SIG-M5 treated with dmso at 0.1 percent for 504 hours (cell line): ENCODE measurements at regions not wholly inside any gene's neighbourhood (a gene's known extent, or its start where the extent isn't known, plus 50 kb on each side); places are given as distances from the start of the nearest gene placed in this dataset.

Experiments
- DNase-seq: peaks from one replicate; lab custom pipeline; 2025; ENCODE audit not compliant: unreplicated experiment; lab: John Stamatoyannopoulos, UW

DNA sequence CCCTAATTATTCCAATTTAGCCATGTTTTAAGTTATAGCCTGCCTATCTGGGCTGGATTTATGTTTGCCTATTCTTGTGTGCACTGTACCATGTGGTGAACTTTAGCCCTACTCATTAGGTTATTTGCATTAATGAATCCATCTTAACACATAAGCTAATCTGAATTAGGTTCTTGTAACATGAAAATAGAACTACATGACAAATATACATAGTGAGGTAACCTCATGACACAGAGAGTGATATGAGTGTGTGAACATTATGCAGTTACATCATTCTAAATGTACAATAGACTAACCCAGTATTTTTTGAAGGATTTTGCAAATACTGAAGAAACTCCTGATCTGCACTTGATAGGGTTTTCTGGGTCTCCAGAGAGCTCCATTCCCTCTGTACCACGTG is 733.7 kb upstream of the CITED2 start:
- DNase-seq: no peak

DNA sequence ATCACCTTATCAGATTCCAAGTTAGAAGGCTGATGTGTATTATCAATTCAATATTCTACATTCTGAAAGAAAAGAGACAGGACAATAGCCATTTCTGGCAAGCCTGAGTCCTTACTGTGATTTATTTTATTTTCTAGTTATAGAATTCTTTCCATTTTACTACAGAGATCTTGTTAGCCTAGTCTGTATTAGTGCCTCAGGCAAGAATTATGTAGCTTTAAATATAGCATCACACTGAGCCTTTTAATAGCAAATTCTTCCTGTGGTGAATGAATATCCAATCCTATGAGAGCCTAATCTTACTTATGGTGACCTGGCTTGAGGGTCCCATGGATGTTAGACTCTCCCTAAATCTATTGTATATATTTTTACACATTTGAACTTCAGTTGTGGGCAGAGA is 732.8 kb upstream of the CITED2 start:
- DNase-seq: no peak

DNA sequence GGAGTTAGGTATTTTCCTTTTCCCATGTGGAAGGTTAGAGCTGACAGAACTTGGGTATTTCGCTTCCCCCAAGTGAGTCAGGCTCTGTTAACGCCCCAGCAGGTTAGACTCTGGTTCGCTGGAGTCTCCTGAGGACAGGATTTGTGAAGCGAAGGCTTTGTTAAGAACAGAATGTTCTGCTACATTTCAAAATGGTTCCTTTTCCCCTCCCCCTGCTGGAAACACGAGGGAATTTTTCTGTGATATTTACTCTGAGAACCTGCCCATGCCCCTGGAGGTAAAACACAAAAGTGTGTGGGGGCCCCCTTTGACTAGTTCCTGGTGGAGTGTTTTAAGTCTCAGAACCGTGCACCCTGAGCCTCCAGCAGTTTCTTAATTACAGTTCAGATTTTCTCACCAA is 731.4 kb upstream of the CITED2 start:
- no peak for DNase-seq

DNA sequence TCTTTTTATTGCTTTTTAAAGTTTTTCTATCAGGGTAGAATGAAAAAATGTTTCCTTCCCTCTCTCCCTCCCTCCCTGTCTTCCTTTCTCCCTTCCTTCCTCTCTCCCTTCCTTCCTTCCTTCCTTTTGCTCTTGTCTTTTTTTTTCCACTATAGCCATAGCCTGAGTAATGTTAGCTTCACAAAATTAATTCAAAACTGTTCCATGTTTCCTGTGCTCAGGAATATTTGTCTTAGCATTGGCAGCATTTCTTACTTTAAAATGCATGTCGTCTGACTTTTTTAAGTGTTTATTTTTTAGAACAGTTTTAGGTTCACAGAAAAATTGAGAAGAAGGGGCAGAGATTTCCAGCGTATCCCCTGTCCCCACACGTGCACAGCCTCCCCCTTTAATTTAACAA is 730.8 kb upstream of the CITED2 start:
- DNase-seq: no peak

DNA sequence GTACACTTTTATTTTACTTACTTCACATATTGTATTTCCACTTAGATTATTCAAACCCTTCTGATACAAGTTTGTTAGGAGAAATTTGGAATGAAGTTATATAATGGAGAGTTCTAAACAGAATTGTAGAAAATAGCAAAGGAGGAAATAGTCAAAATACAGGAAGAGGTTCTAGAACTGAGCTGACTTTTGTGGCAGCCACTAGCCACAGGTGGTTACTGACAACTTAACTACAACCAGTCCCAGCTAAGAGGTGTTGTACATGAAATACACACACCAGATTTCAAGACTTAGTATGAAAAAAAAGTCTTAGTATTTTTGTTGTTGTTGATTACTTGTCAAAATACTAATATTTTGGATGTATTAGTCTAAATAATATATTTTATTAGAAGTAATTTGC is 727.4 kb upstream of the CITED2 start:
- no peak for DNase-seq

DNA sequence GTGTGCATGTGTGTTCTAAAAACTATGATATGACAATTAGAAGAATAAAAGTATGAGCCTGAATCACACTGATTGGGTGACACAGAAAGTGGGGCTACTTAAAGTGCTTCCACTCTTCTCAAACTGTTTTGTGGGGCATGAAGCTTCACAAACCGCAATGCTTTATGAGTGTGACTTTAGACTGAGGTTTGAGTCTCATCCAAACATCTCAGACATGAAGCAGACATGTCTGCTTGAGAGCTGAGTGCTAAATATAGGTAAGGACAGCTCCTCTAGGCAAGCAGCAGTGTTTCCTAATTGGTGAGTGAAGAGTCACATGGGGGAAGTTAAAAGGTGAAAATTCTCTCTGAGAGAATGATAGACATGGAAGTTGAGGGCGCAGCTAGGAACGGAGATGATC is 726.9 kb upstream of the CITED2 start:
- no peak for DNase-seq

DNA sequence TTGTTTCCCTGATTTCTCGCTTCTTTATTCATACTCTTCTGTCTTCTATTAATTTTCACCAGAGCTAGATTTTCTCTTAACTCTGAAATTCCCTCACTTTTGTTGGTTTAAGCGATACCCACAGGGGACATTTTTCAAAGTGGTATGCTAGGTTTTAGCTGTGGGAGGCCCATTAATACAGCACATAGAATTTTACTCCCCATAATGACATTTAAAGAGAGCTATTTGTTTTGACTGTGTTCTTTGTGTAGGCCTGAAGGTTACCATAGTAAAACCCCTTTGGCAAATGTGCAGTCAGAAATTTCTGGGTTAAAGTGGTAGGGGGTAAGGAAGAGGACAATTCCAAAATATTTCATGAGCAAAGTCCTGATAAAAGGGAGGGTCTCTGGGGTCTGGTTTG is 721.1 kb upstream of the CITED2 start:
- no peak for DNase-seq

DNA sequence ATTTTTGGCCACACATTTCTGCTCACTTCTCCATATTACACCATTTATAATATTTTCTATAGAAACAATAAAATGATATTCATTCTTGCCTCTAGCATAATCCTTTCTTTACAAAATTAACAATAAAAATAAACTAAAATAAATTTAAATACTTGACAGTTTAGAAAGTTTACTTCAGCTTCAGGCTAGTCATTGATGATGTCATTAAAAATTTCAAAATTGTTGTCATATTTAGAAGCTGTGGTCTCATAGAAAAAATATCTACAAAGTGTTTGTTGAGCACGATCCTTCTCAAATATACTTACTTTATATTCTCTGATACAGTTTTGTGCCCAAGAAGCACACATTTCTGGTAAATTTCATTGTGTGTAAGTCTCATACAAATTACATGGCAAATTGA is 717.4 kb upstream of the CITED2 start:
- DNase-seq: no peak

DNA sequence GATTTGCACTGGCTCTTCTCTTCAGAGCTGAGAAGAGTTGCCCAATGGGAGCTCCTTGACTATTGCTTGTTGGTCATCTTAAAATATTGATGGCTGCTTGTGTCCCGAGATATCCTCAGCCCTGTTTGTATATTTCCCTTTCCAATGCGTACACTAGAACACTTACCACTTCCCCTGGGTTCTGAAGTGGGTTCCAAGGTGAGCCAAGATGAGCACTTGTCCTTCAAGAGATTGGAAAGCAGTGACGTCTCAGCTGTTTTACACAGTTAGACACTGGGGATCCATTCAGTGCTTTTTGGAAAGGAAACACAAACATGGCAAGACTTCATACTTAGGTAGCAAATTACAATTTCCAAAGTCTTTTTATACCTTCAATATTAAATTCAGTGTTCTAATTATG is 716.4 kb upstream of the CITED2 start:
- DNase-seq: no peak

DNA sequence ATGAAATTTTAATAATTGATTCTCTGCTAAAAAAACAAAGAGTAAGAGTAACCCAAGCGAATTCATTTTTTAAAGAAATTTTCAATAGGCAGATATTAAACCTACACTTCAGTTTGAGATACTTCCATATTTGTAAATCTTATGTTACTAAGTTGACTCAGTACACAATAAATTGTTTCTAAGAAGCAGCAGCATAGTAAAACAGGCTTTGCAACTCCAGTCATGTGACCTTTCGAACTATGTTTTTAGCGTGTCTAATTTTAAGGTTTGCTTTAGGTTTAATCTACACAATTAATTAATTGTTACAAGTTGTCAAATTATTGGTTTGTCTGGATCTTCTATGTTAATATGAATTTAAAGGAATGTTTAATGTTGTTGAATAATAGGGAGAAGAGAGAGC is 708.9 kb upstream of the CITED2 start:
- peak; percentile 13 for DNase-seq

DNA sequence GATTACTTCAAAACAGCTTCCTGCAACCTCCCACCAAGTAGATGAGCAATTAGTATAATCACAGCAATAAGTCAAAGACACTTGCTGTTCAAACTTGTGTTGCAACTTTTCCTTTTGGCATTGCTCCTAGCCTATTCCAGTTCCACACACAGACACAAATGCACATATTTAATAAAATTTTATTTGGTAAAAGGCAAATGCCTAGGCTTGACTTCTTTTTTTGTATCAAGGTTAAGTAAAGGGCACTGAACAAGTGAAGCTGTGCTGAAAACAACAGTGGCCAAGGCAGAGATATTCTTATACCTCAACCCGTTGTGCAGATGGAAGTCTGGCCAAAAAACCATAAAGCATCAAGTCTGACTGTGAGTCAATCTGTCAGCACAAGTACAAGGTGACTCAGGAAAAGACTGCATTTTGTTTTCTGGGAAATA is 708.4 kb upstream of the CITED2 start:
- DNase-seq: no peak

DNA sequence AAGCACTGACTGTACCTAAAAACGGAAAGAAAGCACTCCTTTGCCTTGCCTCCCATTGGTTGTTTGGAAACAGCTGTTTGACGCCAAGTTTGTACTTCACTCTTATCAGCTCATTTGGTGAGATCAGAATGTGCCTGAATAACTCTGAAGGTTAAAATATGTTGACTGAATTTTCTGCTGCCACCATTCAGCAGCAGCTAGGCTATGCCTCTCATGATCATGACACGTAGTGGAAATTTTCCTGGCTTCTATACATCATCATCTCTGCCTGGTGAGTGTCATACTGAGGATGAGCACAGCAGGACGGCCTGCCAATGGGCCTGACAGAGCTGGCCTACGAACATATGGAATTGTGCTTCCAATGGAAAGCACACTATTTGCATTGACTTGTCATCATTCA is 704.9 kb upstream of the CITED2 start:
- no peak for DNase-seq

DNA sequence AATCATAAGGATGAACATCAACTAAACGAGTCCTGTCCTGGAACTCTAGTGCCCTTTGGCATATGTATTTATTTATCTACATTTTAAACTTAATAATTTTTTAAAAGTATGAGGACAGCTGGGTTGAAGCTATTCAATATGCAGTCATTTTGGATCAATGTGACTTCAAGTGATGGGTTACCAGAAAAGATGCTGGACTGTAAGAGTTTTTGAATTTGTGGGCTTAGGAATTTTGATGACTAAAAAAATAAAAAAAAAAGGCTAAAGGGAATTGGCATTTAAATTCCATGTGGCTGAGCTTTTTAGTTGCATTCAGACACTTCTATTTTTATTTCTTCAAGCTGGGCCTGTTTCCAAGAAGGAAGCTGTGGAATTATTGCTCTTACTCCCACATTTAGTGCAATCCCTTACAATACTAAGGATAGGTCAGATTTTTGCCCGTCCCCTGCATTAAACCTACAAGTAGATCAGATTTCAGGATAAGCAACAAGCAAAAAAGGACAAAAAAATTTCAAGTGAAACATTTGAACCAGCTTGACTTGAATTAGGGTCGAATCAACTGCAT is 704.2 kb upstream of the CITED2 start:
- DNase-seq: no peak

DNA sequence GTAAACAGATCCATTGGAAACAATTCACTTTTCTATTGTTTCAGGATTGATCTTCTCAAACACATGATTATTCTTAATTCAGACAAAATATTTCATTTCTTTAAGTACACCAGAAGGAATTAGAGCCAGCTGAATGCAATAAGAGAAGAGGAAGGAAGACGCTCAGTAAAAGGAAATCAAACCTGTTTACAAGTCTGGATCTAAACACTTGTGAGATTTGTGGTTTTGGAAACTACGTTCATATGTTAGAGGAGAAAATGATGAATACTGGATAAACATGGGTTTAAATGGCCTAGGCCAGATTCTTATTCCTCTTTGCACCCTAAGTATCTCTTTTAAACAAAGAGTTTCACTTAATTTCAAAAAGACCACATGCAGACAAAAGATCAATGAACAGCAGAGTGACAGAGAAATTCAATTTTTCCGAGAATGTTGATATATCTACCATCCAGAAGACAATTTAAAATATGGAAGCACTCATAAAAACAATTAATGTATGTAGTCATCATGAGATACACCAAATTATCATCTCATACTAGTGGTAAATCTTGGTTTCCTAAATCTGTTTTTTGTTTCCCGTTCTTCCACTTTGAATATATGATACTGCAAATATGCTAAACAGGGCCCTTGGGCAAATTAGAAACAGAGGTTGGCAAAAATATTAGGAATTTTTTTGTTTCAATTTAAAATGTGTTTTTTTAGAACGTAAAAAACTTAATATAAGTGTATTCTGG is 703.5 kb upstream of the CITED2 start:
- no peak for DNase-seq

DNA sequence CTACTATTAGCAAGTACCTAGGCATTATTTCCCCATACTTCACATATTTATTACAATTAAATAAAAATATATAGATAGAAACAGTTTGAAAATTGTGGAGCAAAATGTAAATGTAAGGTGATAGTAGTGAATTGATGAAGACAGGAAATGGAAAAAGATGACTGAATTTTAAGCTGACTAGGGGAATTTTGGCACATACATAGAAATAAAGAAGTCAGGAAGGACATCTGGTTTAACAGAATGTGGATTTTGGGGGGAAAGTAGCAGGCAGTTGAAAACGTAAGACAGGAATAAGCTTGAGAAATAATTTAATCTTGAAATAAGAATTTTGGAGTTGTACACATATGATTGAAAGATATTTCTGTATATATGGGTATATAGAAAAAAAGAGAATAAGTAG is 701.7 kb upstream of the CITED2 start:
- DNase-seq: no peak

DNA sequence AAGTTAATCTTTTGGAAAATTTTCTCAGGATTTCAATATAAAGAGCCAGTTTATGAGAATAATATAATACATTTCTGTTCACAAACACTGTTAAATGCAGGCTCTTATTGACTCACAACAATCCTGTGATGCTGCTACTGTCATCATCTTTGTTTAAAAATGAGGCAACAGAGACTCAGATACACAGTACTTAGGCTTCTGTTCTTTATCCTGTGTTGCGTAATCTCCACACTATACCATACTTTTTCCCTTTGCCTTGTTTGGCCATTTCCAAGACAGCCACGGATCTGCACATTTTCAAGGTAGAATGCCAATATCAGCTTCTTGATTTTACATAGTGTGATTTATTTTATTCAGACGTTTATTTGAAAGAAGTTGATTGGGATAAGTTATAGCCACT is 699.0 kb upstream of the CITED2 start:
- DNase-seq: peak; percentile 28

DNA sequence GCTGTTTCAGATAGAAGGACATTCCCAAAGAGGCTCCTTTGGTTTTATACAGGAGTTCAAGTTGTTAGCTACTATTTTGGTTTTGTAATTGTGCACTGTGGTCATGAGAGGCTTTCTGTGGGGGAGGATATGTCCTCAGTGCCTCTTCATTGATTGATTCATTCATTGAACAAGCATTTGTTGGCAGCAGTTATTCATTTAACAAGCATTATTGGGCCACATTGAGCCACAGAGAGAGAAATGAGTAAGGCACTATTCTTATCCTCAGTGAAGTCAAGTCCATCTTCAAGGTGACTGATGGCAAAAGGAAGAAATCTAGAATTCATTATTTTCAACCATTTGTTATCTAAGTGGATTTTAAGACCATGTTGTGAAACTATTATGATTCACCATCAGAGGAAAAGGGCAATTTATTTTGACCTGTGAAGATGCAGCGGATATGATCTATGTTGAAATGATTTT is 697.2 kb upstream of the CITED2 start:
- no peak for DNase-seq

DNA sequence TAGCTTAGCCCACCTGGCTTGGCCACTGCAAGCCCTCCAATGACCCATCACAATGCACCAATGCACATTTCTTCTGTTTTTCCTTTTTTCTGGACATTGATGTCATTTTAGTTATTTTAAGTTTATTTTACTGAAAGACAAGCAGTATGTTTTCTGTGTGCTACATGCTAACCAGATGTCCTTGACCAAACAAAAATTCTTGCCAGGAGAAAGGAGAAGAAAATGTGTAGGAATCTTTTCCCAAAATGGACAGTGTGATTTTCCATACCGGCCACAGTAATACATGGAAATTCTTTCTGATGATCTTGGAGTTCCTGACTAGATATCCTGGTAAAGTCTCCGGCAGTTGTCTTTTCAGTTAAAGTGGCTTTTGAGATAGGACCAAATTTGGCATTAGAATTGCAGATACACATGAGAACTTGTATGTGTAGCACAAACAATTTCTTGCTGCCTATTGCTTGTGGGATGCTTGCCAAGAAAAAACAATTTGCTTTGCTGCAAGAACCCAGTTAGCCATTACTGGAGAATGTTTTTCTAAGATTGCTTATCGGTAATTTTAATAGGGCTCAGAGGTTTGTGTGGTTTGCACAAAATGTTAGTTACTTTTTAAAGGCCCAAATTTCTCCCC is 696.5 kb upstream of the CITED2 start:
- no peak for DNase-seq

DNA sequence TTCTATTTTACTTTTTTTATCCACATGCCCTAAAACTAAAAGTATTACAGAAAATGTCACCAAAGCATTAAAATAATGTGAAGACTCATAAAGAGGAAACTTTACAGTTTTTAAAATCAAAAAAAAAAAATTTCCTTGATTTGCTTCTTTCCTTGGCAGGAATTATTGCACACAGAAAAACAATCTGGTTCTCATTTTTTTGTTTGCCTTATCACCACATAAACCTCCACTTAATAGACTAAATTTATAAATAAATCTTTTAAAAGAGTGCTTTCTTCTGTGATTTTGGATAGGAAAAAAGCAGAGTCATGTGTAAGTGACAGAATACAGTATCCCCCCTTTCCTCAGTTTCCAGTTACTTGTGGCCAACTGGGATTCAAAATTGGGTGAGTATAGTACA is 695.1 kb upstream of the CITED2 start:
- no peak for DNase-seq

DNA sequence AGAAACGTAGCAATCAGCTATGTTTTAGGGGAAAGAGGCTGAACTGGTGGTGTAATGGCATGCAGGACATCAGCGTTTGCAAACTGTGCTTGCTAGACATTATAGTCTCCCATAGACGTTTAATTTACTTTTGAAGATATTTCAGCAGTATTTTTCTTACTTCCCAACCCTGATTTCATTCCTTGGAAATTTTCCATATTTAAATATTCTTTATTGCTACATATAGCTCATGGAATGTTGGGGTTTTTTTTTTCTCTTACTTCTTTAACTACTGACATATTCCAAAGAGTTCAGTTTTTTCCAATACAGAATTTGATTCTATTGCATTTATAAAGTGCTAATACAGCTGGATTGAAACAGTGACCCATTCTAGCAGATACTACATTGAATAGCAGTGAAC is 694.4 kb upstream of the CITED2 start:
- no peak for DNase-seq

DNA sequence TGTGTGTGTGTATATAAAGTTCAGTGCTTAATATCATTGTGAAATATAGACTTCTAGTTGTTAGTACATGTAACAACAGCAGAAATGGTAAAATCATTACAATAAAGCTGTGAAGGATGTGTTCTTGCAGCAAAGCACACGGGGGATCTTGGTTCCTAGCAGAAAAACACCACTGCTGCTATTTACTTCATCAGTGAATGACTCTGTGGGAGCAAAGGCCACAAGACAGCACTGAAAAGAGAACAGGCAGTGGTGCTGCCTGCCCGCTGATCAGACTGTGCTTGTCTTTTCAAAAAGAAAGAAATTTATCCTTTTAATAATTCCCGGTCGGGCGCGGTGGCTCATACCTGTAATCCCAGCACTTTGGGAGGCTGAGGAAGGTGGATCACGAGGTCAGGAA is 689.9 kb upstream of the CITED2 start:
- DNase-seq: no peak

DNA sequence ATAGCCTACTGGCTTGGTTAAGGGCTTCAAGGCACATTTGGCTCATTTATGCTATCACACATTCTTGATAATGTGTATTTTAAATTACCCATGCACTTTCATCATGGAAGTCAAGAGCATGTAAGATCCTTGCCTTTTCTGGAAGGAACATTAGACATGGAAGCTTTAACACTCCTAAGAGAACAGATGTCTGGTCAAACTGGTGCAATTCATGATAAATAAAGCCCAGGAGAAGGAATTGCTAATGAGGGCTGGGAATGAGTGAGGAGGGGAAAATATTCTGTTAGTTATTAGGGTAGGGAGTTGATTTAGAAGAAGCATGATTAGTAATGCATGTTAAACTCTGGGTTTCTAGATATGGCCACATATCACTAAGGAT is 688.6 kb upstream of the CITED2 start:
- no peak for DNase-seq
